A673 (cell line): ENCODE measurements at regions not wholly inside any gene's neighbourhood (a gene's known extent, or its start where the extent isn't known, plus 50 kb on each side); places are given as distances from the start of the nearest gene placed in this dataset.

Experiments used
- EZH2 ChIP-seq: fragments of 200-600 bp; sonication (generic); IDR thresholded peaks from 2 replicates; pipeline ENCODE4 v1.6.1; 2017; ENCODE audit warnings: borderline replicate concordance, low read depth, mild to moderate bottlenecking, mixed read lengths, antibody characterized with exemption, low read length; ENCODE audit not compliant: poor library complexity, severe bottlenecking
- TF ChIP-seq, protein P1 (sequence below): fragments of 300-800, 200-600 bp; sonication (generic); conservative IDR thresholded peaks from 2 replicates; pipeline ENCODE4 v1.5.1; 2017; ENCODE audit warnings: low read depth, mild to moderate bottlenecking, antibody characterized with exemption, low read length, moderate library complexity, mixed read lengths

DNA sequence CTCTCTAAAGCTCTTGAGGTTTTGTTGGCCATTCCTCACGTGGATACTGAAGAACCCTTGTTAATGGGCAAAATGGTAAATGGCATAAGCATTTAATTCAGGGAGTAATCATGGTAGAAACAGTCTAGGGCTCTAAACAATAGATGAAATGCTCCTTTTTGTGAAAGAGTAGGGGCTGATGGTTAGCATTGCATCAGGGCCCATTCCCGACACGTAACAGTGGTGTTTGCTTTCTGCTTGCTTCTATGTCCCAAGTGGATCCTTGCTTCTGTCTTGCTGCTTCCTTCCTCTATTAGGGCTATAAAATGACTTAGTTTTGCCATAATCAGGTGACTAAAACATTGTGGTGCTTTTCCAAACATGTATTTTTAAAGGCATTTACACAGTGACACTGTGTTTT lies 230.9 kb upstream of the AFF2 start:
- TF ChIP-seq, protein P1, sequence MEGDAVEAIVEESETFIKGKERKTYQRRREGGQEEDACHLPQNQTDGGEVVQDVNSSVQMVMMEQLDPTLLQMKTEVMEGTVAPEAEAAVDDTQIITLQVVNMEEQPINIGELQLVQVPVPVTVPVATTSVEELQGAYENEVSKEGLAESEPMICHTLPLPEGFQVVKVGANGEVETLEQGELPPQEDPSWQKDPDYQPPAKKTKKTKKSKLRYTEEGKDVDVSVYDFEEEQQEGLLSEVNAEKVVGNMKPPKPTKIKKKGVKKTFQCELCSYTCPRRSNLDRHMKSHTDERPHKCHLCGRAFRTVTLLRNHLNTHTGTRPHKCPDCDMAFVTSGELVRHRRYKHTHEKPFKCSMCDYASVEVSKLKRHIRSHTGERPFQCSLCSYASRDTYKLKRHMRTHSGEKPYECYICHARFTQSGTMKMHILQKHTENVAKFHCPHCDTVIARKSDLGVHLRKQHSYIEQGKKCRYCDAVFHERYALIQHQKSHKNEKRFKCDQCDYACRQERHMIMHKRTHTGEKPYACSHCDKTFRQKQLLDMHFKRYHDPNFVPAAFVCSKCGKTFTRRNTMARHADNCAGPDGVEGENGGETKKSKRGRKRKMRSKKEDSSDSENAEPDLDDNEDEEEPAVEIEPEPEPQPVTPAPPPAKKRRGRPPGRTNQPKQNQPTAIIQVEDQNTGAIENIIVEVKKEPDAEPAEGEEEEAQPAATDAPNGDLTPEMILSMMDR, result no peak
- no peak for TF ChIP-seq EZH2
